Peyer's patch (tissue), 4 donors: ENCODE measurements at regions not wholly inside any gene's neighbourhood (a gene's known extent, or its start where the extent isn't known, plus 50 kb on each side); places are given as distances from the start of the nearest gene placed in this dataset.

ENCODE experiments used
- DNase-seq, 3 donors: peaks; one replicate each; pipeline ENCODE4 v3.0.0-alpha.2; 2017 to 2019
- H3K27ac ChIP-seq, 4 donors: fragments of 200-600 bp; sonication (generic); one replicate each; pipeline ENCODE4 v1.5.1; 2016 to 2019
- H3K27me3 ChIP-seq, 2 donors: fragments of 200-600 bp; sonication (generic); one replicate each; pipeline ENCODE4 v1.5.1; 2019
- H3K36me3 ChIP-seq, 3 donors: fragments of 200-600 bp; sonication (generic); one replicate each; pipeline ENCODE4 v1.5.1; 2016 to 2019
- H3K4me1 ChIP-seq, 4 donors: fragments of 200-600 bp; sonication (generic); one replicate each; pipeline ENCODE4 v1.5.1; 2016 to 2019
- H3K4me3 ChIP-seq, 4 donors: fragments of 200-600 bp; sonication (generic); 1 replicate in 3 of 4; 2 replicates in 1 of 4; pipeline ENCODE4 v1.5.1; 2016 to 2019; ENCODE audit warnings: mild to moderate bottlenecking in 1 of 4
- H3K9me3 ChIP-seq, 4 donors: fragments of 200-600 bp; sonication (generic); one replicate each; pipeline ENCODE4 v1.5.1; 2016 to 2019; ENCODE audit warnings: mild to moderate bottlenecking in 1 of 4
- POLR2A ChIP-seq, 2 donors: fragments of 450-650 bp; IDR thresholded peaks; one replicate each; pipeline ENCODE4 v1.5.1; 2017; ENCODE audit warnings: antibody characterized with exemption in 2 of 2, mild to moderate bottlenecking in 2 of 2, moderate library complexity in 2 of 2
- TF ChIP-seq, protein P1 (sequence below), 6 experiments: fragments of 450-650 bp in 4 of 6; fragments of 200-600 bp in 2 of 6; sonication (generic) in 1 of 6; IDR thresholded peaks; one replicate each; pipeline ENCODE4 v1.5.1; 2017 to 2019; ENCODE audit warnings: antibody characterized with exemption in 6 of 6, mild to moderate bottlenecking in 3 of 6, moderate library complexity in 1 of 6

DNA sequence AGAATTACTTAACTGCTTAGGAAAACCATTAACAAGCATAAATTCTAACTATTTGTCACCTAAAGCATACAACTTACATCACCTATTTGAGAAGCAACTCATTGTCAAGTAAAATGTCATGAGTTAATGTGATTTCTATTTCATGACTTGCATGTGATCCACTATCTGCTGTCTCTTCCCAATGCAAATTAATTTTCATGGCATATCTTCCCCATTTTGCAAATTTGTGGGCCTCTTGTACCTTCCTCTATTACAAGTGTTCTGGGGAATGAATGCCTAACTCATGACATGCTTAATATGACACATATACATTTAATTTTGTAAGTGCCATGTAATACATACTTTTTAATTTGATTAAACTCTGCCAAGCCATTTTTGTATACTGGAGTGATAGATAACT, 81.1 kb upstream of the EDNRB start:
- Histone ChIP-seq H3K27ac (no peak overlapping the region), H3K9me3 (no peaks in the 10 kb centered on the region), H3K4me1 (no peaks in the 10 kb centered on the region), H3K36me3 (no peaks in the 10 kb centered on the region), H3K27me3 (no peaks in the 10 kb centered on the region), H3K4me3 (no peak overlapping the region)
- DNase-seq = no peak
- TF ChIP-seq, protein P1, sequence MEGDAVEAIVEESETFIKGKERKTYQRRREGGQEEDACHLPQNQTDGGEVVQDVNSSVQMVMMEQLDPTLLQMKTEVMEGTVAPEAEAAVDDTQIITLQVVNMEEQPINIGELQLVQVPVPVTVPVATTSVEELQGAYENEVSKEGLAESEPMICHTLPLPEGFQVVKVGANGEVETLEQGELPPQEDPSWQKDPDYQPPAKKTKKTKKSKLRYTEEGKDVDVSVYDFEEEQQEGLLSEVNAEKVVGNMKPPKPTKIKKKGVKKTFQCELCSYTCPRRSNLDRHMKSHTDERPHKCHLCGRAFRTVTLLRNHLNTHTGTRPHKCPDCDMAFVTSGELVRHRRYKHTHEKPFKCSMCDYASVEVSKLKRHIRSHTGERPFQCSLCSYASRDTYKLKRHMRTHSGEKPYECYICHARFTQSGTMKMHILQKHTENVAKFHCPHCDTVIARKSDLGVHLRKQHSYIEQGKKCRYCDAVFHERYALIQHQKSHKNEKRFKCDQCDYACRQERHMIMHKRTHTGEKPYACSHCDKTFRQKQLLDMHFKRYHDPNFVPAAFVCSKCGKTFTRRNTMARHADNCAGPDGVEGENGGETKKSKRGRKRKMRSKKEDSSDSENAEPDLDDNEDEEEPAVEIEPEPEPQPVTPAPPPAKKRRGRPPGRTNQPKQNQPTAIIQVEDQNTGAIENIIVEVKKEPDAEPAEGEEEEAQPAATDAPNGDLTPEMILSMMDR (IDR thresholded peaks at IDR 0.05) = no peak
- TF ChIP-seq POLR2A (IDR thresholded peaks at IDR 0.05) = no peak

DNA sequence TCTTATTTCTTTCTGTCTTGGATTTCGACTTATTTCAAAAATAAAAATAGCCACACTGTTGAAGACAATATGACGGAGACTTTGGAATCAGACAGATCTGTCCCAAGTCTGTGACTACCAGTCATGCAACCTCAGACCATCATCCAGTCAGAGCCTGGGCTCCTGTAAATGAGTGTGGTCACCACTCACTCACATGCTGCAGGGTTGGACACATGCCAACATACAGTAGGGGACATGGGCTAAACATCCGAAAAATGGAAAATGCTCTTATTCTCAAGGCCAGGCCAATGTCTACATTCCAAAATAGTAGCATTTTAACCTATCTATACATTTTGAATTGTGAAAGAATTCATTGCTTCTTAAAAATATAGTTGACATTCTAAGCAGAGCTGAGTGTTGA, 75.5 kb upstream of the EDNRB start:
- Histone ChIP-seq H3K27me3 (no peaks in the 10 kb centered on the region), H3K9me3 (no peaks in the 10 kb centered on the region), H3K27ac (no peak overlapping the region), H3K36me3 (no peaks in the 10 kb centered on the region), H3K4me3 (no peak overlapping the region), H3K4me1 (no peaks in the 10 kb centered on the region)
- no peak for TF ChIP-seq POLR2A (IDR thresholded peaks at IDR 0.05)
- TF ChIP-seq, protein P1 (IDR thresholded peaks at IDR 0.05) = no peak
- no peak for DNase-seq

DNA sequence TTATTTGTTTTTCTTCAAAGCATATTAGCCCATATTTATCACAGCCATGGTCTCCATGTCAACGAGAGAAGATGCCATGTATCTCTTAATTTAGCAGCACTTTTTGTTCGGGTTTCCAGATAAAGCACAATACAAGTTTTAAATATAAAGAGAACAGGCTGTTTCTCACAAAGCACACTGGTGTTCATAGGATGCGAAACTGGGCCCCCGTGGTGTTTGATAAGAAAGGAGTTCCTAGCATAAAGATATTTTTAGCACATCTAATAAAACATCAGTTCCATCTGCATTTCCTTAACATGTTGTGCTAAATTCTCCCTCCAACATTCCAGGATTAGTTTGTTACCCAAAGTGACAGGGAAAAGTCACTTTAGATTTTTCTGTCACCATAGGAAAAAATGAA, 72.4 kb upstream of the EDNRB start:
- Histone ChIP-seq H3K36me3 (no peaks in the 10 kb centered on the region), H3K27me3 (no peaks in the 10 kb centered on the region), H3K4me3 (no peak overlapping the region), H3K27ac (no peak overlapping the region), H3K4me1 (no peaks in the 10 kb centered on the region), H3K9me3 (no peaks in the 10 kb centered on the region)
- DNase-seq = no peak
- TF ChIP-seq, protein P1 (IDR thresholded peaks at IDR 0.05) = no peak
- TF ChIP-seq POLR2A (IDR thresholded peaks at IDR 0.05) = no peak

DNA sequence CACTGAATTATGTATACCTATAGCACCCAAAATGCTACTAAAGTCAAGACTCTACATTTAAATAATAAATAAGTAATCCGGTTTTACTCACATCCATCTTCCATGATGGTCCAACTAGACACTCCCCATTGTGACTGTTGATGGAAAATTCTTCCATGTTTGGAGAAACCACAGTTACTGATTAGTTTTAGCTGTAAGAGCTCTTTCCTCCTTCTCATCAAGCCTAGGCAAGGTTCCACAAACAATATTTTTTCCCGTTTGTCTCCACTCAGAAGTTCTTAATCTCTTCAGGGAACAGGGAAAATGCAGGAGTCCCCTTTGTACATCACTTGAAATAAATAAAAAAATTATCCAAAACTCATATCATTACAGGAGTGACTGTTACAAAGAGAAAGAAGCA, 70.7 kb upstream of the EDNRB start:
- TF ChIP-seq, protein P1 (IDR thresholded peaks at IDR 0.05) = no peak
- TF ChIP-seq POLR2A (IDR thresholded peaks at IDR 0.05) = no peak
- H3K4me1 ChIP-seq = no peaks in the 10 kb centered on the region
- no peaks in the 10 kb centered on the region for H3K36me3 ChIP-seq
- H3K27me3 ChIP-seq = no peaks in the 10 kb centered on the region
- H3K27ac ChIP-seq = no peak overlapping the region
- H3K9me3 ChIP-seq = no peaks in the 10 kb centered on the region
- no peak overlapping the region for H3K4me3 ChIP-seq
- DNase-seq = no peak

DNA sequence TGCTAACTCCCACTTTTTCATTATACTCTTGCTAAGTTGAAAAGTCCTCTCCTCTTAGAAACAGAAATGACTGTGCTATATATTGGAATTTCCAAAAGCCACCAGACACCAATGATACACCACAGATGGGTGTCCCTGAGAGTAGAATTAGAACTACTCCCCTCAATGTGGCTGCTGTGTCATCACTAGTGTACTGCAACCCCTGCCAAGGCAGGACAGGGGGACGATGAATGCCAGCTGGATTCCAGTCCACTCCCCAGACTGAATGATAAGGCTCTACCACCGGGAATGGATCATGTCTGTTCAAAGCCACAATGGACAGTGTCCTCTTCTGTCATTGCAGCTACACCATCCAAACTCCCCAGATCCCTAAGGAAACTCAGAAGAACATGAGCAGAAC, 69.7 kb upstream of the EDNRB start:
- no peaks in the 10 kb centered on the region for H3K36me3 ChIP-seq
- H3K4me3 ChIP-seq = no peak overlapping the region
- no peaks in the 10 kb centered on the region for H3K27me3 ChIP-seq
- no peaks in the 10 kb centered on the region for H3K4me1 ChIP-seq
- no peak overlapping the region for H3K27ac ChIP-seq
- TF ChIP-seq, protein P1 (IDR thresholded peaks at IDR 0.05) = no peak
- no peak for TF ChIP-seq POLR2A (IDR thresholded peaks at IDR 0.05)
- no peak for DNase-seq
- no peaks in the 10 kb centered on the region for H3K9me3 ChIP-seq

DNA sequence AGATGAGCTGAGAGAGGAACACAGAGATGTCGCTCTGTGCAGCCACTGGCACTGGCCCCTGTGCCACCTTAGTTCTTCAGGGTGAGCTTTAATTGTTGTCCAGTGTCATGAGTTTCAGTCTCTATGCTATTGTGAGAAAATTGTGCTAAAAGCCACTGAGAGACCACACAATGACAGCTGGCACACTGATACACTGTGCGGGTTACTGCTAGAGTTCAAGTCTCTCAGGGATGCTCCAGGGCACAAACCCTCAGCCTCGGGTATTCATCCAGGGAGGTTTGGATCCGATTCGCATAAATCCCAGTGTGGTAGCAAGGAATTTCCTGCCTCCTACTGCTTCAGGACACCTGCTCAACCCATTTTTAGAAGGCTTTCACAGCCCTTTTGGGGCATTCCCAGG, 68.1 kb upstream of the EDNRB start:
- TF ChIP-seq, protein P1 (IDR thresholded peaks at IDR 0.05) = no peak
- no peak for TF ChIP-seq POLR2A (IDR thresholded peaks at IDR 0.05)
- H3K4me3 ChIP-seq = no peak overlapping the region
- H3K27ac ChIP-seq = no peak overlapping the region
- DNase-seq = no peak
- no peaks in the 10 kb centered on the region for H3K36me3 ChIP-seq
- no peaks in the 10 kb centered on the region for H3K9me3 ChIP-seq
- no peaks in the 10 kb centered on the region for H3K27me3 ChIP-seq
- H3K4me1 ChIP-seq = no peaks in the 10 kb centered on the region
